Fibroblast of pulmonary artery (primary cell): ENCODE measurements at regions not wholly inside any gene's neighbourhood (a gene's known extent, or its start where the extent isn't known, plus 50 kb on each side); places are given as distances from the start of the nearest gene placed in this dataset.
"Not testable (repeated sequence)": the region's sequence is repeated elsewhere in the genome, so short reads cannot be mapped to it uniquely, and the experiment has no call there.

Experiments
- DNase-seq: peaks from one replicate; pipeline ENCODE4 v3.0.0-alpha.2; 2010; ENCODE audit warnings: low read depth
- H3K4me3 ChIP-seq: replicated peaks from 2 replicates; pipeline ENCODE4 v1.5.1; 2011; ENCODE audit warnings: low read depth, mild to moderate bottlenecking, control low read depth, low read length, moderate library complexity
- CTCF ChIP-seq: IDR thresholded peaks from 2 replicates; pipeline ENCODE4 v1.5.1; 2011; ENCODE audit warnings: mild to moderate bottlenecking, control low read depth, low read length, inconsistent platforms; ENCODE audit errors: missing control alignments

- no peak for DNase-seq
- TF ChIP-seq CTCF: no peak
Observed at GRCh38 chr11:106161775-106162634, 84.5 kb downstream of the AASDHPPT start.

GRCh38 chr11:106167085-106167484 lies 89.6 kb downstream of the AASDHPPT start:
- TF ChIP-seq CTCF: no peak
- DNase-seq: no peak
- no peak overlapping the region for H3K4me3 ChIP-seq

More at GRCh38 chr11:106161775-106162634, 84.5 kb downstream of the AASDHPPT start:
- no peak overlapping the region for H3K4me3 ChIP-seq

- no peak for DNase-seq
- no peak overlapping the region for H3K4me3 ChIP-seq
Observed at GRCh38 chr11:106172386-106172991, 95.0 kb downstream of the AASDHPPT start.

GRCh38 chr11:106173291-106173690 lies 95.8 kb downstream of the AASDHPPT start:
- DNase-seq: no peak
- no peak overlapping the region for H3K4me3 ChIP-seq
- no peak for TF ChIP-seq CTCF

More at GRCh38 chr11:106172386-106172991, 95.0 kb downstream of the AASDHPPT start:
- no peak for TF ChIP-seq CTCF

GRCh38 chr11:106174003-106174402 lies 96.5 kb downstream of the AASDHPPT start:
- DNase-seq, H3K4me3 ChIP-seq: not testable (repeated sequence)

GRCh38 chr11:106176817-106177216 lies 99.4 kb downstream of the AASDHPPT start:
- H3K4me3 ChIP-seq: no peak overlapping the region
- DNase-seq: no peak
- no peak for TF ChIP-seq CTCF

- no peak for TF ChIP-seq CTCF
- DNase-seq: no peak
- H3K4me3 ChIP-seq: no peak overlapping the region
Observed at GRCh38 chr11:106177311-106177710, 99.8 kb downstream of the AASDHPPT start.
